Stimulated activated CD4-positive, alpha-beta T cell treated with anti-CD3 and anti-CD28 coated beads, TNF-alpha, amount 100 ng/mL, for 1 hour (primary cell): ENCODE measurements at regions not wholly inside any gene's neighbourhood (a gene's known extent, or its start where the extent isn't known, plus 50 kb on each side); places are given as distances from the start of the nearest gene placed in this dataset.
"Not testable (repeated sequence)": the region's sequence is repeated elsewhere in the genome, so short reads cannot be mapped to it uniquely, and the experiment has no call there.

Experiments
- DNase-seq, 3 donors: peaks; one replicate each; pipeline ENCODE4 v3.0.0-alpha.2; 2020; ENCODE audit warnings: low read depth in 3 of 3, low spot score in 1 of 3

DNA sequence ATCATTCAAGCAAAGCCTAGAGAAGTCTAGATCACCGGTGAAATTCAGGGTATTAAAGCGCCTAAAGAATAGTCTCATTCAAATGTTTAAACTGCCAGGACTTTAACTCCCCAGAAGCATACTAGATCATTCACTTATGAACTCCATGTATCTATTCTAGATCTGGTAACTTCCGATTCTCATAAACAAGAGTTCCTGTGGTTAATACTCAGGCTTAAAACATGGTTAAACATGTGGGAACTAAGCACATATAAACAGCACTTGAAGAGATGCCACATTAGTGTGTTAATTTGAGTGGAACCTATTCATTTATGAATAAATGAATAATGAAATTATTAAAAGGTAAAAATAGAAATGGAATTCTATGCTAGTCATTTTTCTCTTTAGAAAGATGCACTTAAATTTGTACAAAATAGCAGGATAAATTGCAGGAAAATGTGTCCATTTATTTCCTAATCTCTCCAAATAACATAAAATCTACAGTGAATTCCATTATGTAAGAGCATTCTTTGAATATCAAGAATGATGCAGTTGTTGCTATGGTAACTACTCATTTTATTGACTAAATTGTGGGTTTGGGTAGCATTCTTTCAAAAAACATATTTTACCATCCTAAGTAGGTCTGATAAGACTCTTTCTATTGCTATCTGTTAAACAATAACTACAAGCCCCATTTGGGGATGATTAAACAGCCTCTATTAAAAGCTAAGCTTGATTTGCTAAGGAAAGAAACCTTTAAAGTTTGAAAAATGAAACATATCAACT, 147.6 kb upstream of the TMEM168 start:
- no peak for DNase-seq

DNA sequence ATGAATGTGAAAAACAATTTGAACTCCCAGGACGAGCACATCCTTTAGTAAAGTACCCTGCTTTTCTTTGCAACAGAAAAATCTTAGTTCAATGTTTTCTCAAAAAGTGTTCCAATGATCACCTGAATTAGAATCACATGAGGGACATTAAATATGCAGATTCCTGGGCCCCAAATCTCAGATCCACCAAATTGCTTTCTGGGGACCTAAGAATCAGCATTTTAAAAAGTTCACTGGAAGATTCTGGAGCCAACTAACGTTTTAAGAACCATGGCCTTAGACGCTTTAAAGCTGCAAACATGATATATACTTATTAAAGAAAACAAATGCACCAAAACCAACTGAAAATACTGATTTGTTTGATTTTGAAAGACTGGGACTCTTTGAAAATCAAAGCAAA, 143.4 kb upstream of the TMEM168 start:
- DNase-seq, result no peak

DNA sequence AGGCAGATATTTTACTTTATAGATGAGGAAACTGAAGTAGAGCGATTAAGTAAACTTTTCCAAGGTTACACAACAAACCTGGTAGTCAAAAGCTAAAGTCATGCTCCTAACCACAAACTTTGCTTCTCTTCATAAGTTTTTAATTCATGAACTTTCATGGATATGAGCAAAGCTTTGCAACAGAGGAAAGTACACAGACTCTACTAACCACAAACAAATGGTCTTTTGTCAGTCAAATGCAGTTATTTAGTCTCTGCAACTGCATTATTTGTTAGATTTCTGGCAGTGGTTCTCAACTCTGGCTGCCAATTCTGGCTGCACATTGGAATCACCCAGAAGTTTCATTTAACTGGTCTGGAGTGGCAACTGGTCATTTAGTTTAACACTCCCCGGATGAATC, 140.6 kb upstream of the TMEM168 start:
- DNase-seq, result no peak

DNA sequence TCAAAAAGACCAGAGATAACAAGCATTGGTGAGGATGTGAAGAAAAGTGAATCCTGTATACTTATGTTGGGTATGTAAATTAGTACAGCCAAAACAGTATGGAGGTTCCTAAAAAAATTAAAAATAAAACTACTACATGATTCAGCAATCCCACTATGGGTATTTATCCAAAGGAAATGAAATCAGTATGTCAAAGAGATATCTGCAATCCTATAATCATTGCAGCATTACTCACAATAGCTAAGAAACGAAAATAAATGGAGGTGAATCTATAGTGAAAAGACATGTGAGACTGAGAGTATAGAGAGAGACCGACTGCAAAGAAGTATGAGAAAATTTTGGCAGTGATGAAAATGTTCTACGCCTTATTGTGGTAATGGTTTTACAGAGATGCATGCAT, 139.2 kb upstream of the TMEM168 start:
- no peak for DNase-seq

DNA sequence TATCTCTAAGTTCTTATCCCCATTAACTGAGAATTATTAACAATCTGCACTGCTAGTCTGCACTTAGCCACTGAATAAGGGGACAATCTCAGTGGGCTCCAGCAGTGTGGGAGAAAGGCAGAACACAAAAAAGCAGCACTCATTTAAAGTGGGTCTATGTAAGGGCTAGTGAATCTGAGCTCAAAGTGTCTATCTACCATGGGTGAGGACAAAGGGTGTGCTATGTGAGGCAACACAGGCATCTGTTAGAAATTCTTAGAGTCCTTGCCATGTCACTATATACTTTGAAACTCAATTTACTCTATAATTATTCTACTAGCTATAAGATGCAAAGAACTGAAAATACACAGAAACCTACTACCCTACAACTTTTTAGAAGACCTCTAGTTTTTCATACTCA, 135.8 kb upstream of the TMEM168 start:
- no peak for DNase-seq

DNA sequence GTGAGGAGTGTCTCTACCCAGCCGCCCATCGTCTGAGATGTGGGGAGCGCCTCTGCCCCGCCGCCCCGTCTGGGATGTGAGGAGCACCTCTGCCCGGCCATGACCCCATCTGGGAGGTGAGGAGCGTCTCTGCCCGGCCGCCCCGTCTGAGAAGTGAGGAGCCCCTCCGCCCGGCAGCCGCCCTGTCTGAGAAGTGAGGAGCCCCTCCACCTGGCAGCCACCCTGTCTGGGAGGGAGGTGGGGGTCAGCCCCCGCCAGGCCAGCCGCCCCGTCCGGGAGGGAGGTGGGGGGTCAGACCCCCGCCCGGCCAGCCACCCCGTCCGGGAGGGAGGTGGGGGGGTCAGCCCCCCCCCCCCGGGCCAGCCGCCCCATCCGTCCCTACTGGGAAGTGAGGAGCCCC, 132.4 kb upstream of the TMEM168 start:
- DNase-seq, result not testable (repeated sequence)

DNA sequence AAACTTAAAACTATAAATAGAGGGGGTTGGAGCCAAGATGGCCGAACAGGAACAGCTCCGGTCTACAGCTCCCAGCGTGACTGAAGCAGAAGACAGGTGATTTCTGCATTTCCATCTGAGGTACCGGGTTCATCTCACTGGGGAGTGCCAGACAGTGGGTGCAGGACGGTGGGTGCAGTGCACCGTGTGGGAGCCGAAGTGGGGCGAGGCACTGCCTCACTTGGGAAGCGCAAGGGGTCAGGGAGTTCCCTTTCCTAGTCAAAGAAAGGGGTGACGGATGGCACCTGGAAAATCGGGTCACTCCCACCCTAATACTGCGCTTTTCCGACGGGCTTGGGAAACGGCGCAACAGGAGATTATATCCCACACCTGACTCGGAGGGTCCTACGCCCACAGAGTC, 126.2 kb upstream of the TMEM168 start:
- DNase-seq, result not testable (repeated sequence)

DNA sequence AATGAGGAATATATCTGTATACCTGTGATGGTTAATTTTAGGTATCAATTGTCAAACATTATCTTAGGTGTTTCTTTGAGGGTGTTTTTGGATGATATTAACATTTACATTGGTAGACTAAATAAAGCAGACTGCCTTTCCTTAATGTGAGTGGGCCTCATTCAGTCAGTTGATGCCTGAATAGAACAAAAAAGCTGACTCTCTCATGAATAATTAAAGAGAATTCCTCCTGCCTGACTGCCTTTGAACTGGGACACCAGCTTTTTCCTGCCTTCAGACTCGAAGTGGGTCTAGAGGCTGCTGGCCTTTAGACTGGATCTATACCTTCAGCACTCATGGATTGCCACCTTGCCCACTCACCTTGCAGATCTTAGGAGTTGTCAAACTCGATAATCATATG, 117.9 kb upstream of the TMEM168 start:
- DNase-seq, result no peak

DNA sequence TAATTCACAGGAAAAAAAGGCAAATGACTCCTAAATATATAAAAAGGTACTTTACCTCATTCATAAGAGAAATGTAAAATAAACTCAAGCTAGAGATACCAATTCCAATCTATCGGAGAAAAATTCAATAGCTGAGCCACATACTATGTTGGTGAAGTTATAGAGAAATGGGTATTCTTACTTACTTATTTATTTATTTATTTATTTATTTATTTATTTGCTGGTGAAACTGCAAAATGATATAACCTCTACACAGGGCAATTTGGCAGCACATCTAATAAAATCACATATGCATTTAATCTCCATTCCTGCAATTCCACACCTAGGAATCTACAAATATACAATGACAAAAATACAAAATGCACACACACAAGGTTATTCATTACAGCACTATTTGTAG, 117.5 kb upstream of the TMEM168 start:
- DNase-seq, result no peak

DNA sequence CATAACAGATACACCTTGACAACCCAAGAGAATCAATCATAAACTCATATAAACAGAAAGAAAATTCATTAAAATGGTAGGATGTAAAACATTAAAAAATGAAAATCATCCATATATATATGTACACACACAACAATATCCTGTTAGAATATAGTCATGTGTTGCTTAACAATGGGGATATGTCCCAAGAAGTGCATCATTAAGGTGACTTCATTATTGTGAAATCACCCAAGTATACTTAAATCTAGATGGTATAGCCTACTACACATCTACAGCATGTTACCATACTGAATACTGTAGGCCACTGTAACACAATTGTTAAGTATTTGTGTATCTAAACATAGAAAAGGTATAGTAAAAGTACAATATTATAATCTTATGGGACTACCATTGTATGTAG, 115.8 kb upstream of the TMEM168 start:
- DNase-seq, result no peak

DNA sequence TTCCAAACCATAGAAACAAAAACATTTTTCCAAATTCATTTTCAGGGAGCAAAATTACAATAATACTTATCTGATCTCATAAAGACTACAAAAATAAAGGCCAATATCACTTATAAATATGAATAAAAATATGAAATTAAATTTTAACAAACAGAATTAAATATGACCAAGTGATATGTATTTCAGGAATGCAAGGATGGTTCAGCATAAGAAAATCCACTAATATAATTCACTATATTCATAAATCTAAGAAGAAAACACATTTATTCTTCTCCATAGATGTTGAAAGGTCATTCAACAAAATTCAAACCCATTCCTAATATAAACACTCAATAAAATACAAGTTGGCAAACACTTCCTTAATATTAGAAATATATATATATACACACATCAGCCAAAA, 115.2 kb upstream of the TMEM168 start:
- no peak for DNase-seq

DNA sequence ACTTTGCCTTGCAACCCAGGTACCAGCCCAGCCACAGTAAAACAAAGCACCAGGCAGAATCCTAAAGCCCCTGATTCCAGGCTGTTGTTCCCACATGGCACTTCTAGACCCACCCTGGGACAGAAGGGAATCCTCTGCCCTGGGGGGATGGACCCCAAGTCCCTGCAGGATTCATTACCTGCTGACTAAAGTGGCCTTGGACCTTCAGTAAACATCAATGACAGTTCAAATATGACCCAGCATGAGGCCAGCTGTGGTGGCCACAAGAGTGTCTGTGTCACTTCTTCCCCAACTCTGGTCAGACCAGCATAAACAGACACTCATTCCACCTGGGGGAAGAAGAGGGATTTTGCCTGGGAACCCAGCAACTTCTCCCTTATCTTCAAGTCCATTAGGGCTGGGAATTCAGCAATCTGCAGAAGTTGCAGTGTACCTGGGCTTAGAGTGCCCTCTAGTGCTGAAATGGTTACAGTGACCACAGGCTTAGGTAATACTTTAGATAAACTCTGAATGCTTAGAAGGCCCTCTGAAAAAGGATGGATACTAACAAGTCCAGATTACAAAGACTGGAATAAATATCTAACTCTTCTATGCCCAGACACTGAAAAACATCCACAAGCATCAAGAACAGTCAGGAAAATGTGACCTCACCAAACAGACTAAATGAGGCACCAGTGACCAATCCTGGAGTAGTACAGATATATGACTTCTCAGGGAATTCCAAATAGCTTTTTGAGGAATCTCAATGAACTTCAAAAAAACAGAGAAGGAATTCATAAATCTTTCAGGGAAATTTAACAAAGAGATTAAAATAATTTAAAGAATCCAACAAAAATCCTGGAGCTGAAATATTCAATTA, 108.5 kb upstream of the TMEM168 start:
- no peak for DNase-seq

DNA sequence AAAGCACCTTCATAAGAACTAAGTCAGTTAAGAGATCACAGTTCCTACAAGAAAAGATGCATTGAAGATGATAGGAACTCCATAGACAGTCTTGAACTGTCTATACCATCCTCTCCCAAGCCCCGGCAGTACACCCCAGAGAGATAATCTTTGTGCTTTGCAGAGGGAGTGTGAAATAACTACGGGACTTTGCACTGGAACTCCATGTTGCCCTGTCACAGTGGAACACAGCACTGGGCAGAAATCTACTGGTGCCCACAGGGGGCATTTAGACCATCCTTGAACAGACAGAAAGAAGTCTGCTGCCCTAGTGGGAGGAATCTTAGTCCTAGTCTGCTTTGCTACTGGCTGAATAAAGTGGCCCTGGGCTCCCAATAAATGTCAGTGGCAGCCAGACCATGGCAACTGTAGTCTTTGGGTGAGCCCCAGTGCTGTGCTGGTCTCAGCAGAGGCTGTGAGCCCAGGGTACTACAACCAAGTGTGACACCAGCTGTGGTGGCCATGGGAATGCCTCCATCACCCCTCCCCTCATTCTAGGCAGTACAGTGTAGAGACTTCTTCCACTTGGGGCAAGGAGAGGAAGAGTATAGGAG, 107.7 kb upstream of the TMEM168 start:
- no peak for DNase-seq

DNA sequence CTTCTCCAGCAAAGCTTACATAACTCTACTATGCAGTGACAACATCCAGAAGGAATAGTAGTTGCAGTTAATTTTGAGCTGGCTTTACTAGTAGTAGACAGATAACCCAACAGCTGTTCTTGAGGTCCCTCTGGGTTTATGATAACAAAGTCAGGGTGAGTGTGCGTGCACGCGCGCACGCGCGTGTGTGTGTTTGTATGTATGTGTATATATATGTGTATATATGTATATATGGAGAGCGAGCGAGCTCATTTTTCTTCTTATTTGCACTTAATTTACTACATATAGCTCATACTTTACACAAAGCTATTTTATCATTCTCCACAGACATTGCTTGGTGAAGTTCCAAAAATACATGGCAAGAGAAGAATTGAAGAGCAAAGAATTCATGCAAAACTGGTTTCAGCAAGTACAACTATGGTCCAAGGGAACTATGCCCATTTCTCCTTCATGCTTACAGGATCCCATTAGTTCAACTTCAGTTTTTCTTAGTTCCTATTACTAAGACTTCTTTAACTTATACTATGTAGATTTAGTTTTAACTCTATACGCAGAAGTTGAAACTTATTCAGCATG, 105.9 kb upstream of the TMEM168 start:
- no peak for DNase-seq

DNA sequence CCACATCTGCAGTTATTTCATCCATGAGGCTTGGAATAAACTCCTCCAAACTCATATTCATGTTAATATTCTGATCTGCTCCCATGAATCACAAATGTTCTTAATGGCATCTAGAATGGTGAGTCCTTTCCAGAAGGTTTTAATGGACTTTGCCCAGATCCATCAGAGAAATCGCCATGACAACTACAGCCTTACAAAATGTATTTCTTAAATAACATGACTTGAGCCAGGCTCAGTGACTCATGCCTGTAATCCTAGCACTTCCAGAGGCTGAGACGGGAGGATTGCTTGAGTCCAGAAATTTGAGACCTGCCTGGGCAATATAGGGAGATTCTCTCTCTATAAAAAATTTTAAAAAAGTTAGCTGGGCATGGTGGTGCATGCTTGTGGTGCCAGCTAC, 102.1 kb upstream of the TMEM168 start:
- DNase-seq, result no peak

DNA sequence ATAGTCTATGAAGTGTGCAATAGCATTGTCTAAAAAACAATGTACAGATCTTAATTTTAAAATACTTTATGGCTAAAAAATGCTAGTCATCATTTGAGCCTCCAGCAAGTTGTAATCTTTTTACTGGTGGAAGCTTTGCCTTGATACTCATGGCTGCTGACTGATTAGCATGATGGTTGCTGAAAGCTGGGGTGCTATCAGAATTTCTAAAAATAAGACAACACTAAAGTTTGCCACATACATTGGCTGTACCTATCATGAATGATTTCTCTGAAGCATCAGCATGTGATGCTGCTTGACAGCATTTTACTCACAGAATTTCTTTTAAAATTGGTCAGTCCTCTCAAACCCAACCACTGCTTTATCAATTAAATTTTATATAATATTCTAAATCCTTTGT, 101.5 kb upstream of the TMEM168 start:
- no peak for DNase-seq

DNA sequence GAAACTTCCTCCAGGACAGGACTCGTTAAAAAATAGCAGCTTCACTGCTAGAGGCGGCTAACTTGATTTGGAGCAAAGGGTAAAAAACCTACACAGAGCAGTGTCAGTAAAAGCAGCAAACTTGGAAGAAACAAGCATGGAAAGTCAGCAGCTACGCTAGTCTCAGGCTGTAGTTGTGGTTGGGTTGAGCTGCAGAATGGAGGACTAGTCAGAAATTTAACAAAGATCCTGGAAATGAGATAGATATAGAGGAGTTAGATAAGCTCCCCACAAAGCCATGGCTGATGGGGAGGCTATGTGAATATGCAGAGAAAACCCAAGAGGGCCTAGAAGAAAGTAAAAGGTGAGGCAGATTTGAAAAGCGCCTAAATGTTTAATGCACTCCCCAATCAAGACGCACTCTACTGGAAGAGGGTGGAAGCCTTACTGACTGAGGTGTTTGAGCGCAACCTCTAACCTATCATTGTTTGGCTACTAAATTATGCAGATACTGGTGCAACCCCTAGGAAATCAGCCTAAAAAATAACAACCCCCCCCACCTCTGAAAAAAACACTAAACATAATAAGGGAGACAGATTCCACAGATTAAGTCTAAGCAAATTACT, 99.7 kb upstream of the TMEM168 start:
- no peak for DNase-seq

DNA sequence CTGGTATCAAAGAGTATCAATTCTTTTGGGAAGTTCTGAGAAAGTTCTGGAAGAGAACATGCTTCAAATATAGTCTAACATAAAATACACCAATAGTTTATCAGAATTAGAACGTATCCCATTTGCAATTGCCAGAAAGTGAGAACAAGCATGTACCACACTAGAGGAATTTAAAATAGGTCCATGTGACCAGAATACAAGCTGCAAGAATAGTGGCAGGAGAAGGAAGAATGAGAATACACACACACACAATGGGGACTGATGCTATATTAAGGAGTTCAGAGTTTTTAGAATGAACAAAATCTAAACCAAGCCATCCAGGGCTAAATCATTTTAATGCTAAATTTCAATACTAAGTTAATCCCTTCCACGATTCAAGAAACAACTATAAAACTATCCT, 99.1 kb upstream of the TMEM168 start:
- no peak for DNase-seq

DNA sequence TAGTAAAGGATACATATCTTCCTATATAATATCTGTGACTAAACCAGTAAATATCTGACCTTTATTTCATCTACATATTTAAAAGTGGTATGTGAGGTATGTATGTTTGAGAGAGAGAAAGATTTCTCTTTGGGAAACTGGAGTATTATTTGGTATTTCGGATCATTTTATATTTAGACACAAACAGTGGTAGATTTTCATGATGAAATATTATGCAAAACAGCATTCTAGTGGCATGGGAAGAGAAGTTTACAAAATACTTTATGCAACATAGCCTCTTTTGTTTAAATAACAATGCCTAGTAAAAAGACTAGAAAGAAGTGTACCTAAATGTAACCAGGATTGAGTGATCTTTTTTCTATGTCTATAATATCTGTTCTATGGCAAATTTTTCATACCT, 98.6 kb upstream of the TMEM168 start:
- DNase-seq, result no peak

DNA sequence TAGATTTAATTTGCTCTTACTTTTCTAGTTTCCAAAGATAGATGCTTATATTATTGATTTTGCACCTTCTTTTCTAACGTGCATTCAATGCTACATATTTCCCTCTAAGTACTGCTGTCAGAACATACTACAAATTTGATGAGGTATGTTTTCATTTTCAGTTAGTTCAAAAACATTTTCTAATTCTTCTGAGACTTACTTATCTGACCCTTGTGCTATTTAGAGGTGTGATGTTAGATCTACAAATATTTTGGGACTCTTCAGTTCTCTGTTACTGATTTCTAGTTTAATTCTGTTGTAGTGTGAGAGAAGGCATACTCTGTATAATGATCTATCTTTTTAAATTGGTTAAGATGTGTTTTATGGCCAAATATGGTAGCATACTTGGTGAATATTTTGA, 97.8 kb upstream of the TMEM168 start:
- DNase-seq, result no peak

DNA sequence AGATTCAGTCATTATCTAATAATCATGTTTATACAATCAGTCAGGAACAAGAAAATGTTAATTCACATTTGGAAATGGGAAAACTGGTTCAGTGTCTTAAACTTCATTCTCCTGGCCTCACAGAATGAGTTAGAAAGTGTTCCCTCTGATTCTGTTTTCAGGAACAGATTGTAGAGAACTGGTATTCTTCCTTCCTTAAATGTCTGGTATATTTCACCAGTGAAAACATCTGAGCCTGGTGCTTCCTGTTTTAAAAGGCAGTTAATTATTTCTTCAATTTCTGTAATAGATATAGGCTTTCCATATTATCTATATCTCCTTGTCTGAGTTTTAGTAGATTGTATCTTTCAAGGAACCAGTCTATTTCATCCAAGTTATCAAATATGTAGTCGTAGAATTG, 97.1 kb upstream of the TMEM168 start:
- no peak for DNase-seq

DNA sequence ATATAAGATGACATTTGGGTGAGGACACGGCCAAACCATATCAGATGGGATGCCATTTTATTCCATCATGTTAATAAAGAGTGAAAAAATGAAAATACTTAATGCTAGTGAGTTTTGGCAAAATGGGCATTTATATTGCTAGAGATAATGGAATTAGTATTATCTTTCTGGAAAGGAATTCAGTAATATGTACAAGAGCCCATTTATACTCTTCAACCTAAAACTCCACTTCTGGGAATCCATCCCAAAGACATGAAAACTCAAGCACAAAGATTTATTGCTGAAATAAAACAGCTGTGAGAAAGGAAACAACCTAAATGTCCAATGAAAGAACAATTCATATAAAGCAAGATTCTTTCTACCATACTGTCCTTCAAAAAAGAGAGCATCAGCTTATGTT, 96.0 kb upstream of the TMEM168 start:
- DNase-seq, result no peak
